ENCODE measurements at regions not wholly inside any gene's neighbourhood (a gene's known extent, or its start where the extent isn't known, plus 50 kb on each side); places are given as distances from the start of the nearest gene placed in this dataset.

DNA sequence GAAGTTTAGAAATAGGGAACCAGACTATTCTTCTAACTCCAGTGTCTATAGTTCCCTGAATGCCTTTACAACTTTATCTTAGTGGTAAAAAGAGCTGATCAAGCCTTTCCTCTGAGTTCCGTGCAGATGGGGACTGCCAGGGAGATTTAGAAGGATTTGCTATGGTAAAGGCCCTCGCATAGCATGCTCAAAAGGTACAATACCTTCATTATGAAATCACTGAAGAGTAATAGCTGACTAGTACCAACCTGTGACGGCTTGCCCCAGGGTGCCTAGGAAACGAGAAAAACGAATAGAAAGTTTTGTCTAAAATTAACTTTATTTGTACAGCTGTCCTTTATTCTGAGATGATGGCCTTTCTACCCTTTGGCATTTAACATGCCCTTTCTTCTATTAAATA lies 150.1 kb upstream of the ARHGAP42 start:
- no peak for DNase-seq

DNA sequence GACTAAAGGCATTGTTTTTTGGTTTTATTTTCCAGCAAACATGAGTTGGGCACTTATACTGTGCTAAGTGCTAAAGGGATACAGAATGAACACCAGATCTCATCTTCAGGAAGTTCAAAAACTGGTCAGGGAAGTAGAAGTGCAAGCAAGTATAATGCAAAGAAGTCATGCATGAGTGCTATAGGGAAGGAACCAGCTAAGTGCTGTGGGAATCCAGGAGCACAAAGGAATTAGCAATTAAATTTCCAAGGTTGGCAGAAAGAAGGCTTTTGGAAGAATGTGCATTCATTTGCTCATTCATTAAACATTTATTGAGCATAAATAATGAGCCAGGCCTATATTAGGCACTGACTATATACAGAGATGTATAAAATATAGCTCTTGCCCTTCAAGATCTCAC lies 143.7 kb upstream of the ARHGAP42 start:
- DNase-seq: no peak

DNA sequence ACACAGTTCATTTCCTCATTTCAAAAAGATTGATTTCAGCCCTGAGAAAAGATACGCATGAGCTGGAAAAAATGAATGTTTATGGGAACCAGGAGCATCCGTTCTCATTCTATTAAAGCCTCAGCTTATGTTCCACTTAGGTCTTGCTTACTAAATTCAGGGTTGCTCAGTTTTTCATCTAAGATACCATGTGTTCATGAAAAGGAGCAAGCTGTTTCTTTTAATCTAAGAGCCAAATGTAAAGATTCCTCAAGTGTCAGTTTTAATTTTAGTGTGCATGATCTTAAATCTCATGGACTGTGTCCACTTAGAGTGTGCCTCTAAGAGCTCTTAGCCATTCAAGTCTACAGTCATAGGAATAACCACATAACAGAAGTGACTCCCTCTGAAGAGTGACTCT lies 141.5 kb upstream of the ARHGAP42 start:
- DNase-seq: no peak

DNA sequence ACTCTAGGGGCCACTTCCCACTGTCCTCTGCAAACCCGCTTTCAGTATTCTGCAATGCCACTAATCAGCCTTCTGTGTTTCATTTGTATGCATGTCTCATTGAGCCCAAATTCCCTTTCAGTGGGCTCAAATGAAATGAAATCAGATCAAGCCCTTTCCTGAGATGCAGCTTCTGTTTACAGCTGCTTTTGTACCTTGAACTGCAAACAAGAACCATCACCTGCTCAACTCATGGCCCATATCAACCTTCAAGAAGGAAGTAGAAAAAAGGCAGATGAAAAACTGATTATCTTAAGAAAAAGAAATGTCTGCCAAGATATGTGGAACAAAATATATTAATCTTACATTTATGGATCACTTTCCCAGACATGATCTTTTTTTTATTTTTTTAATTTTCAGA lies 141.1 kb upstream of the ARHGAP42 start:
- no peak for DNase-seq

DNA sequence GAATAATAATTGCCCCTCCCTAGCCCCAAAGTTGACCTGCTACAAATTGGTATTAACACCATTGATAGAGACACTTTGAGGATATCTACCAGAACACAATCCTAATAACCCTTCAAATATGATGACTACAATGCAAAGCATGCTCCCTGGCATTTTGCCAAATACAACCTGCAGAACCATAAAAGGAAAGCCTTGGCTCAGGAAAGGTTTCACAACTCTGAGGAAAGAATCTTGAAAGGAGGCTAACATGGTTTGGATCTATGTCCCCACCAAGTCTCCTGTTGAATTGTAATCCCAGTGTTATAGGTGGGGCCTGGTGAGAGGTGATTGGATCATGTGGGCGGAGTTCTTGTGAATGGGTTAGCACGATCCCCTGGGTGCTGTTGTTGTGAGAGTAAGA lies 140.4 kb upstream of the ARHGAP42 start:
- no peak for DNase-seq

DNA sequence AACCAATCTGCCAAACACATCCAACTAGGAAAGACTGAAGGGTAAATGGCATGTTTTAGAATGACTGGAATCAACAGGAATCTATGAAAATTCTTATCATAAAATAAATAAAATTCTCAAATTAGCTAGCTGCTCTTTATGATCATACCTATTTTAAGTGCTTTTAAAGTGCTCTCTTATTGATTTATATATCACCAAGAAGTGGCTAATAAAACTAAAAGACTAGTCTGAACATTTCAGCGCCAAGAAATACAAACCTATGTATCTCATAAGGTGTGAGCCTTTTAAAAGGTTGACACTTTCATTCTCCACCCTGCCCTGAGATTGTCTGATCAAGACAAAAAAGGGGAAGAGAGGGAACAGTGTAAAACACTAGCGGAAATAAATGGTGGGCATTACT lies 136.8 kb upstream of the ARHGAP42 start:
- DNase-seq: no peak

DNA sequence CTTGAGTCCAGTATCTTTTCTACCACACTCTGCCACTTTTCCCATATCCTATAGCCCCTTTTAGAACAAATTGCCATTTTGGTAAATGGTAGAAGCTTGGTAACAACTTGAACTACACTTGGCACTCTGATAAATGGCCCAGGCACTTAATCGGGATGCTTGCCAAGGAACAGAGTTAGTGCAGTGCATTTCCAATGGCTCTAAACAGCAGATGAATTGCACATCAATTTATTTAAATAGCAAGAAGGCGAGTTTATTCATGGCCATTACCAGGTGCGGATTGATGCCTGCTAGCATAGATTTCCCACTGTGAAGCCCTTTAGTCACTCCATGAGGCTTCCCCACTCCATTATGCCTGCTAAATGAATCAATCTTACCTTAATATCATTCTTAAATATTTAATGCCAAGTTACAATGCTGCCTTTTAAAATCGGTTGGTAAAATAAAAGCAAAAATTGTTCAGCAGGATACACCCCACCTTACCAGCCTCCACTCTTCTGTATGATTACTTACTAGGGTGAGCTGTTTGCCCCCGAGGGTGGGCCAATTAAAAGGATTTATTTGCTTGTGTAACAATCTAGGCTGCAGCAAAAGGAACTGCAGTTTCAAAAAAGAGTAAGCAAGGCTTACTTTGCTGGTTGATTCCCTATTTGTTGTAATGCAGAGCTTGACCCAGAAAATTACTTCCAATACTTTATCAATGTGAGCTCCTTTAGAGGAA lies 136.0 kb upstream of the ARHGAP42 start:
- no peak for DNase-seq

DNA sequence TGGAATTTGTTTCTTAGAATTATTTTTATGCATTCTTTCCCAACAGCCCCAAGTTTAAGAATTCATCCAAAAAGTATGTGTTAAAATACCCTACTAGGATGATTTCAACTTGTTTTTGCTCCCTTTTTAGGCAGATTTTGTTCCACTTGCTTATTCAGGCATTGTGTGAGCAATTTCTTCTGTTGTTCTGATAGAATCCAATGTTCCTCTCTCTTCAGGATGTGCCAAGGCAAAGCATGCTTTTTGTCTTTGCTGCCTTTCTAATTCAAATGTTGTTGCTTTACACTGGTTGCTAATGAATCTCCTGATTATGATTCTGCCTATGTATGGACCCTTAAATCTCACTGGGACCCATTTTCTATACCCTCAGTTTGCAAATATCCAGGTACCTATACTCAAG lies 131.2 kb upstream of the ARHGAP42 start:
- DNase-seq: no peak

DNA sequence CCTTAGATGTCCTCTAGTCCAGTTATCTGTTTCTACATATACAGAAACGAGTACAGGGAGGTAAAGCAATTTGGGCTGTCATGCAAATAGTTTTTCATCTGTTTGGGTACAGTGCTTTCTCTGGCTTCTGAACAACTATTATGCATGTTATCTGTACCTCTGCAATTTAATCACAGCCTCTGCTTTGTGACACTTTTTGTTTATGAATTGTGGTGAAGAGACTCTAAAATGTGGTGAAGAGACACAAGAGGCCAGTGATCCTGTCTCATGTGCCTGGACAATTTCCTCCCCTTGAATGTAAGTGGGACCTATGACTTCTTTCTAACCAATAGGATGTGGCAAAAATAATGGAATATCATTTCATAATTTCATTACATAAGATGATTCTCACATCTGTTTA lies 130.3 kb upstream of the ARHGAP42 start:
- no peak for DNase-seq

DNA sequence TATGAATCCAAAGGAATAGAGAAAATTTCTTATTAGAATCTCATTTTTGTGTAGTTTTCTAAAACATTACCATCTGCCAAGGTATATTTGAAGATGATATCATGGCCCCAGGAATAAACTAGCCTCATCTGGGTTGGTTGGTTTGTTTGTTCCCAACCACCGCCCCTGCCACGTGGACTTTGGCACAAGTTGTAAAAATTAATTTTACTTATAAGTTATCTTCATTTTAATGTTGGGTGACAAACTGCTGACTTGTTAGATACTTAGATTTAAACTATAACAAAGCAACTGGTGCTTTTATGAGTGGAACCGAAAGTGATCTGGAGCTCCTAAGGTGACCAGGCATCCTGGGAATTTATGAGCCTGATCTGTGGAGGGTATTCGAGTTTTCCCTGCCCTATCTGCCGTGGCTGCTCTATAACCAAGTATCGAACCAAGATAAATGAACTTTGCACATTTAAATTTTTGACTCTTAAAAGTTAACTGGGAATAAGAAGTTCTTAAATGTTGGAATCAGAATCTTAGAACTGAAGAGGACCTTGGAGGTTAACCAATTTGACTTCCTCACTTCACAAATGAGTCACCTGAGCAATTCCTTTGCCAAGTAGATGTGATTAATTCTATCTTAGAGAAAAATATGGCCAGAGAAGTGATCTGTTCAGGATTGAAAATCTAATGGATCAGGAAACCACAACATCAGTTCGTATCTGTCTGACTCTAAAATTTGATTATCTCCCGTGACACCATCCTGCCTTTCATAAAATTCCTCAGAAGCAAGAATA lies 129.1 kb upstream of the ARHGAP42 start:
- no peak for DNase-seq

DNA sequence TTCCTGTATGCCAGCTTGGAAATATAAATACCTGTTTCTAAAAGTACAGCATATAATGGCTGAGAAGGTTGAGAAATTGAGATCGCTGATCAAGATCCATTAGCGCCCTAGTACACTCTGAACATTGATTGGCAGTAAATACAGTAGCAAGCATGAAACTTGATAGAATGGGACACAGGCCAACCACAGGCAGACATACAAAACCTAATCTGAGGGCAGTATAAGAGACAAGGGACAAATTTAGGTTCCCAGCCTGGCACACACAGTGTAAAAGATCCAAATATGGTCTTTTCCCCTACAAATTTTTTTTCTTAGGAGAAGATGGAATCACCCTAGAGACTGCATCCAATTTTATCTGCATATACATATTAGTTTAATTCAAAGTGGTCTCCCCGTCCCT lies 126.5 kb upstream of the ARHGAP42 start:
- DNase-seq: no peak

DNA sequence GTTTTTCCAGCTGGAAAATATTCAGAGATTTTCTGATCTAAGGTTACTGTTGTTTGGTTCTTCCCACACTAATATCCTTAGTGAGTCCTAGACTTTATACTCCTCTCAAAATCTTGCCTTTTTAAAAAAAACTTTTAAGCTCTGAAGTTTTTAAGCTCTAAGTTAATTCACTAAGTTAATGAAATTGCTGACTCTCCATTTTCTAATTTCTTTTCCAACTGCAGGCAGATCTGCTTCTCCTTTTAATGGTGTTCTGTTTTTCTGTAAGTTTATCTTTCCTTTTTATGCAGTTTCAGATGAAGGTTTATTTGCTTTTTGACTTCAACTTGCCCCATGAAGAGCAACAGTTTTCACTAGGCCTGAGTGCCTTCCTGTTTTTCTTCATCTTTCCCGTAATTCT lies 125.8 kb upstream of the ARHGAP42 start:
- DNase-seq: no peak

DNA sequence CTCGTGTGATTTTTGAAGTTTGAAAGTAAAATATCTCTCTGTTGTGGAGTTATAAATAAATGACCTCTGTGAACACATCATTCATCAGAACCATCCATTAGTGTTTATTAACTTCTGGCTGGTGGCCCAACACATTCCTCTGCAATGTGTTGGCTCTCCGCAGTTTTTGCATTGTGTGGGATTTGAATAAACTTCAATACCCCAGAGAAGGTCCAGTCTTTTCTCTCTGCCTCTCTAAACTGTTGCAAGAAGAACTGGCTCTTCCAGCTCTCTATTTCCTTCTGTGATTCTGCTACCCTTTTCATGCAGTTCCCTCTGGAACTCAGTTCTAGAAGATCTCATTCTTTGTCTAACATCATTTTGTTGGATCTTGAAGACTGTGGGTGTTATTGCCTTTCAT lies 125.0 kb upstream of the ARHGAP42 start:
- no peak for DNase-seq

DNA sequence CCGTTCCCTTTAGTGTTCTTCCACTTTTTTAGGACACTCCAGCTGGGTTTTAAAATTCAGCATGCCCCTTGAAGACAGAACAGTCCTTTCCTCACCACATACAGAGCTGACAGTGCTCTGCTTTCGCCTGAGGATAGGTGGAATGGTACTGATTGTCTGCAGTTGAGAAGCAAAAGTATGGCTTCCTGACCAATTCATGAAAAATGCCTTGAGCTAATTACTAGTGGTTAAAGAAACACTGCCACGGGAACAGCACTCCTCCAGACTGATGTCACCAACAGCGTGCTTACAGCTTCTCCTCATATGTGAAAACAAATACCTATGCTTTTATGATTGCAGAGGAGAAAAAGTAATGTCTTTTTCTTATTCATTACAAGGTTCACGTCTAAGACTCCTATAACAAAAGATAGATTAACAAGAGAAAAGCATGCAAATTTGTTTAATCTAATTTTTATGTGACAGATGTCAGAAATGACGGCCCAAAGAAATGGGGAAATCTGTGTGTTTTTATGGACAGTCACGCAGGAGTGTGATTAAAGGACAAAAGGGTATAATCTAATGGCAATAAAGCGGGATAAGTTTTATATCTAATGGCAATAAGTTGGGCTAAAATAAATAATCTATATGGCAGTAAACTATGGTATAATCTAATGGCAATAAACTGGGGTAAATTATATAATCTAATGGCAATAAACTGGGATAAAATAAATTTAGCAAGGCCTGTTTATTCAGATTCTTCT lies 123.4 kb upstream of the ARHGAP42 start:
- no peak for DNase-seq

DNA sequence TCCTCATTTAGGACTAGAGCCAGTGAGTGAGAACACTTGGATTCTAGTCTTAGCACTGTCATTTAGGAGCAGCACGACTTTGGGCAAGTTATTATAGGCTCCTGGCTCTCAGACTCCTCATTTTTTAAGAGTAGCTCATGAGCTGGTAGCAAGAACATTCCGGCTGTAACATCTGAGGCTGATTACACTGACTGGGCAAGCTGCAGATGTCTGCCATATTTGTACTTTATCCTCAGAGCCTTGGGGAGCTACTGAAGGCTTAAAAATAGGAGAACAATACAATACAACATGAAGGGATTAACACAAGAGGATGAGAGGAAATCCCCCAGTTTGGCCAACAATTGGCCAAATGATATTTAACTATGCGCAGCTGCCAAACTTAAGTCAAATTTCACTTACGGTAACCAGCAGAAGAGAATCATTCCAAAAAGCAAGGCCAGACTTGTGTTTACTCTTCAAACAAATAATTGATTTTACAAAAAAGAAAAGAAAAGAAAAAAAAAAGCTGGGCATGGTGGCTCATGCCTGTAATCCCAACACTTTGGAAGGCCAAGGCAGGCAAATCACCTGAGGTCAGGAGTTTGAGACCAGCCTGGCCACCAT lies 113.1 kb upstream of the ARHGAP42 start:
- no peak for DNase-seq

DNA sequence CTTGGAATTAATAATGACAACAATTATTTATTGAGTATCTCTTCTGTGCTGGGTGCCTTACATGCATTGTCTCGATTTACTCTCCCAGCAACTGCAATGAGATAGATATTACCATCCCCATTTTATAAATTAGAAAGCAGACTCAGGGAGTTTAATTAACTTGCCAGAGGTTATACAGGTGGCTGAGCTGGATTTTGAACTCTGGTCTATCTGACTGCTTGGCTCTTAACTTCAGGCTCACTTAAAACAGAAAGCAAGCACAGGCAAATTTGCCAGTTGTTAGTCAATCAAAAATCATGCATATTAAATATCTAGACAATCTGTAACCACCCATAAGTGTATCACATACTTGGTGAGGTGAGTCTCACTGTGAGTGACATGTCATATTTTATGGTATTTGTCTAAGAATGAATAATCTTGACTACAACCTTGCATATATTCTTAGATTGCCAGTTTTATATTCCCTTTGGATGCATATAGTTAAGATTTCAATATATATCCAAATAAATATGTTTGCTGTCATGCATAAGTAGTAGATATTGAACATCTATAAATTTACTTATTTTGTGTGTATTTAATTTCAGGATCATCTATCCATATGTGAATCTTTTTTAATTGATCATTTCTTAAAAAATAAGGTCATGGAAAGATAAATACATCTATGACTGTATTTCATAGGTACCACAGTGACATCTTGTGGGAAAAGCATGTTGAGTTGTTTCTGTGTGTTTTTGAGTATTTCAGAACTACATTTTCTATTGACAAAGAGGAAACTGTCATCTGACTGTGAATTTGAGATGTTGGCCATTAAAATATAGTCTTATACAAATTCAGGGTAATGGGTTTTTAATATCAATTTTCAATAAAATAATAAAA lies 112.0 kb upstream of the ARHGAP42 start:
- DNase-seq: no peak

DNA sequence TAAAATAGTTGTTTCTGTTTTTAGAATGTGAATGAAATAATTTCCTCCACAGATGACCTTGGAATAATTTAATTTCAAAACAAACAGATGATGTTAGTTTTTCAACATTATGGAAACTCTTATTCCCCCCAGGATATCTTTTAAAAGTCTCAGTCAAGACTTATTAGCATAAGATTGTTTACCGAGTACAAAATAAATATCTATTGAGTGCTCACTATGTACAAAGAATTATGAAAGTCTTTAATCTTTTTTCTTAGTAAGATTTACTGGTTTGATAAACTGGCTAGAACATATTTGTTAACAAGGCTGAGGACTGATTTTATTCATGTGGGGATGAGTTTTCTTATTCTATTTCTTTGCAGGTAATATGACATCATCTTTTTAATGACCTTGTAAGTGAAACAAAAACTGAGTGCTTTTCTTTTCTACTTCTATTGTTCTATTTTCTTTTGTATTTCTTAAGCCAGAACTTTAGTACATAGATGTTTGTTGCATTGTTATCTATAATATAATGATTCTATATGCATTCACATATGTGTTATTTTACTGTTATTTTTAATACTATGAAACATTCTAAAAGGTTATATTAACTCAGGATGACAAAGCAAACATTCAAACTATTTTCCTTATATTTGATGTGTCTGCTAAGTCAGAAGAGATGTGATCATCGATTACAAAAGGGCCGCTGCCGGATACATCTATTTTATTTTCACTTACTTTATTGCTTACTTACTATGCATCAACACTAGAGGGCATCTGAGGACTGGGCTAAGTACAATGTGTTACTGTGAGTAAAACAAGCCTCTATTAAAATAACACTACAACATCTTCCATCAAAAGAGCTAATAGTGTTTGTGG lies 111.0 kb upstream of the ARHGAP42 start:
- peak in 1 of 2 donors; percentile 5 for DNase-seq

DNA sequence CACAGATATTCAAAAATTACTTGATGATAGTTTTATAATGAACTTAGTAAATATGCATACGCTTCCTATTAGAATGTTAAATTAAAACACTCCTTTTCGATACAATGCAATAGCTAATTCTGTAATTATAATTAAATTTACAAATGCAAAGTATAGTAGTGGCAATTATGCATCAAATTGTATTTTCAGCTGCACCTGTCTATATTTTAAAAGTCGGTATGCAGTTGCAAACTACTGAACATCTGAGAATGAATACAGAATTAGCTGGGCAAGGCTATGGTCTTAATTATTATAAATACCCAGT lies 110.4 kb upstream of the ARHGAP42 start:
- no peak for DNase-seq

DNA sequence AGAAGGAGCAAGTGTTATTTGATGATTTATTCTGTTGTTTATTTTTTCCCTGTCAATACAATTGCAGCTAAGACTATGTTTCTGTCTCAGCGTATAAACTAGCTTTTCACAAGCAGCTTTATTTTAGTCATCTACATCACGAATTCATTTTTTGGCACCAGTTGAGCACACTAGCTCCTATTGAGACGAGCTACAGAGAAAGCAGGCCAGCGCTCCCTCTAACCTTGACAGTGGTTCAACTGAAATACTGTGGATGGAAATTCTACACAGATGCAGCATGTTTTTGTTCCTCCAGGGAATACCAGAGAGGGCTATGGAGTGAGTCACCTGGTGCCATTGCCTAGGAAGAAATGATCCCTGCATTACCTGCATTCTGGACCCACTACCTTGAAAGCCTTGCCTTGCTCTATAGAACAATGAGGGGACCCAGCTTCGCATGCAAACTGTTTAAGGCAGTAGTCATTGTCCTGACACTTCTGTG lies 108.2 kb upstream of the ARHGAP42 start:
- no peak for DNase-seq

DNA sequence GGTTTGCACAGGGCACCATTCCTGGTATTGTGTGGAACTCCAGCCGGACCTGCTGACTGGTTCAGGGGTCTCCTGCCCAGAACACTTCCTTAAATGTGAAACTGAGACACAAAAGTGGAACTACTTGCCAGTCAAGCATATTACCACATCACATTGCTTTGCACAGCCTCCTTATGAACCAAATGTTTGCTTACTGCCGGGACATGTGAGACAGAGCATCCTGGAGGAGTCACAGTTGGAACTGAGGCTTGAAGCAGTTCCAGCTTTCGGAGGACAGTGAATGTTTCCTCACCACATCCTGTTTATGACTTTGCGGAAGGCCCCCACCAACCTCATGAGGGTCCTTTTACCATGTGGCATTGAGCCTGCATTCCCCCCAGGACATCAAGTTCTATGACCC lies 105.8 kb upstream of the ARHGAP42 start:
- DNase-seq: no peak

DNA sequence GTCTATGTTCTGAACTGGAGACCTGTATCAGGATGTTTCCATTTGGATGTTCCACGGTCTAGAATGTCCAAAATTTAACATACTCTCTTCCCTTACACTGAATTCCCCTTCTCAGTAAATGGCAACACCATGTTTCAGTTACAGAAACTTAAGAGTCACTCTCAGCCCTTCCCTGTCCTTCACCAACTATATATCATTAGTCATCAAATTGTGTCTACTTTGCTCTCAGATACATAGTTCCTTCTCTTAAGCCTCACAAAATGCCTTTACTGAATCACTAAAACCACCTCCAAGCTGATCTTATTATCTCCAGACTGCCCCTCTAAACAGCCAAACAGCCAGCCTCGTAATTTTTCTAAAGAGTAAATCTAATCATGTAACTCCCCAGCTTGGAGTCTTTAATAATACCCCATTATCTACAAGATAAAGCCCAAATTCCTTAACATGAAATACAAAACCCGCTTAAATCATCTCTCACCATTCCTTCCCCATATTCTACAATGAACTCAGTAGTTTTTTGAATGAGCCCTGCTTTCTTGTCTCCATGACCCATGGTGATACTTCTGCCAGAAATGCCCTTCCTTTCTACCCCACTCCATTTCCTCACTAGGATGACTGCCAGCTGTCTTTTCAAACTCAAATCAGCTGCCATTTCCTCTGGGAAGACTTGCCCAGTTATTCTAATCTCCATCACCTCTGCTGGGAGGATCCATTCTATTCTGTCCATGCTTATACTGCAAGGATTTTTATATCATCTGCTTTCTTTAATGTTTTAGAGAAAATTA lies 102.7 kb upstream of the ARHGAP42 start:
- no peak for DNase-seq

Data from CD4-positive, alpha-beta T cell treated with Interleukin-4 for 1 hour (primary cell).